PC-9 (cell line): ENCODE measurements at regions not wholly inside any gene's neighbourhood (a gene's known extent, or its start where the extent isn't known, plus 50 kb on each side); places are given as distances from the start of the nearest gene placed in this dataset.

ENCODE experiments used
- EZH2 ChIP-seq: fragments of 200-600 bp; sonication (generic); IDR thresholded peaks from 2 replicates; pipeline ENCODE4 v1.8.0; 2017; ENCODE audit warnings: antibody characterized with exemption, low read depth
- TF ChIP-seq, protein P1 (sequence below): fragments of 200-600 bp; sonication (generic); conservative IDR thresholded peaks from 2 replicates; pipeline ENCODE4 v1.6.1; 2017; ENCODE audit warnings: mixed run types, antibody characterized with exemption, mild to moderate bottlenecking, moderate library complexity

DNA sequence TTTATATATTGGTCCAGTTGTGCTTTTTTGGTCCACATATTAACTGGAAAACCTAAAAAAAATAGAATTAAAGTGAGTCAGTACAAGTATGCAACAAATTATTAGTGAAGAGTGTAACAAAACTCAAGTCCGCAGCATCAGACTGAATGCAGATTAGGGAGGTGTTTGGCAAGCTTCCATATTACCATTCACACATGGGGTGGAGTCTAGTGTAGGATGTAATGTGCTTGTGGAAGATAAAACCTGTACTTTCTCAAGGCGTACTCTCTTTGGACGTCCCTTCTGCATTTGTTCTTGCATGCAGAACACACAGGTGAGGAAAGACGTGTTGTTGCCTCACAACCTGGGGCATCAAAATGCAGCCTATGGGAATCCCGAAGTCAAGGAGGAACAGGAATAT lies 668.7 kb downstream of the MRPL39 start:
- TF ChIP-seq, protein P1, sequence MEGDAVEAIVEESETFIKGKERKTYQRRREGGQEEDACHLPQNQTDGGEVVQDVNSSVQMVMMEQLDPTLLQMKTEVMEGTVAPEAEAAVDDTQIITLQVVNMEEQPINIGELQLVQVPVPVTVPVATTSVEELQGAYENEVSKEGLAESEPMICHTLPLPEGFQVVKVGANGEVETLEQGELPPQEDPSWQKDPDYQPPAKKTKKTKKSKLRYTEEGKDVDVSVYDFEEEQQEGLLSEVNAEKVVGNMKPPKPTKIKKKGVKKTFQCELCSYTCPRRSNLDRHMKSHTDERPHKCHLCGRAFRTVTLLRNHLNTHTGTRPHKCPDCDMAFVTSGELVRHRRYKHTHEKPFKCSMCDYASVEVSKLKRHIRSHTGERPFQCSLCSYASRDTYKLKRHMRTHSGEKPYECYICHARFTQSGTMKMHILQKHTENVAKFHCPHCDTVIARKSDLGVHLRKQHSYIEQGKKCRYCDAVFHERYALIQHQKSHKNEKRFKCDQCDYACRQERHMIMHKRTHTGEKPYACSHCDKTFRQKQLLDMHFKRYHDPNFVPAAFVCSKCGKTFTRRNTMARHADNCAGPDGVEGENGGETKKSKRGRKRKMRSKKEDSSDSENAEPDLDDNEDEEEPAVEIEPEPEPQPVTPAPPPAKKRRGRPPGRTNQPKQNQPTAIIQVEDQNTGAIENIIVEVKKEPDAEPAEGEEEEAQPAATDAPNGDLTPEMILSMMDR = no peak
- no peak for TF ChIP-seq EZH2
